Upper lobe of left lung (tissue), 4 donors: ENCODE measurements at regions not wholly inside any gene's neighbourhood (a gene's known extent, or its start where the extent isn't known, plus 50 kb on each side); places are given as distances from the start of the nearest gene placed in this dataset.
"Not testable (repeated sequence)": the region's sequence is repeated elsewhere in the genome, so short reads cannot be mapped to it uniquely, and the experiment has no call there.

Experiments
- CTCF ChIP-seq, 6 experiments: fragments of 450-650 bp in 4 of 6; fragments of 200-600 bp in 2 of 6; sonication (generic) in 2 of 6; IDR thresholded peaks; one replicate each; pipeline ENCODE4 v1.5.1; 2016 to 2019; ENCODE audit warnings: antibody characterized with exemption in 6 of 6
- EP300 ChIP-seq, 4 donors: sonication (generic); formaldehyde crosslinking; IDR thresholded peaks; one replicate each; pipeline ENCODE4 v1.5.1; 2017; ENCODE audit warnings: antibody characterized with exemption in 4 of 4, control low read depth in 2 of 4
- POLR2AphosphoS5 ChIP-seq, 2 donors: sonication (generic); formaldehyde crosslinking; IDR thresholded peaks; one replicate each; pipeline ENCODE4 v1.5.1; 2017; ENCODE audit warnings: antibody characterized with exemption in 2 of 2

GRCh38 chr2:111319552-111319951, 198.8 kb downstream of the BCL2L11 start:
- TF ChIP-seq EP300, POLR2AphosphoS5, CTCF (IDR thresholded peaks at IDR 0.05): not testable (repeated sequence)
